Neutrophil (primary cell): ENCODE measurements at regions not wholly inside any gene's neighbourhood (a gene's known extent, or its start where the extent isn't known, plus 50 kb on each side); places are given as distances from the start of the nearest gene placed in this dataset.

Source experiments
- H3K27ac ChIP-seq: fragments of 200-600 bp; sonication (generic); 2 replicates; pipeline ENCODE4 v1.5.1; 2016; ENCODE audit warnings: mild to moderate bottlenecking, moderate library complexity
- H3K27me3 ChIP-seq: fragments of 200-600 bp; sonication (generic); 2 replicates; pipeline ENCODE4 v1.6.0; 2016; ENCODE audit warnings: mild to moderate bottlenecking
- H3K36me3 ChIP-seq: fragments of 200-600 bp; sonication (generic); 2 replicates; pipeline ENCODE4 v1.5.1; 2017
- H3K4me1 ChIP-seq, 2 experiments: fragments of 200-600 bp in 1 of 2; sonication (generic) in 1 of 2; 1 replicate in 1 of 2; 2 replicates in 1 of 2; pipeline versions ENCODE4 v1.5.1 to v1.6.1; 2013 to 2016; ENCODE audit warnings: low read depth in 1 of 2, low read length in 1 of 2, mild to moderate bottlenecking in 1 of 2, moderate library complexity in 1 of 2; ENCODE audit not compliant: control insufficient read depth in 1 of 2, insufficient read depth in 1 of 2
- H3K4me3 ChIP-seq, 2 experiments: fragments of 200-600 bp in 1 of 2; sonication (generic) in 1 of 2; 1 replicate in 1 of 2; 2 replicates in 1 of 2; pipeline ENCODE4 v1.5.1; 2013 to 2016; ENCODE audit warnings: low read depth in 1 of 2, low read length in 1 of 2, mild to moderate bottlenecking in 1 of 2, moderate library complexity in 1 of 2
- H3K9me3 ChIP-seq: fragments of 200-600 bp; sonication (generic); 2 replicates; pipeline ENCODE4 v1.5.1; 2016
- TF ChIP-seq, protein P1 (sequence below): fragments of 200-600 bp; sonication (generic); IDR thresholded peaks from 2 replicates; pipeline ENCODE4 v1.5.1; 2016; ENCODE audit warnings: antibody characterized with exemption

- H3K4me1 ChIP-seq: no peaks in the 10 kb centered on the region
- no peaks in the 10 kb centered on the region for H3K9me3 ChIP-seq
- H3K4me3 ChIP-seq: no peak overlapping the region
- TF ChIP-seq, protein P1, sequence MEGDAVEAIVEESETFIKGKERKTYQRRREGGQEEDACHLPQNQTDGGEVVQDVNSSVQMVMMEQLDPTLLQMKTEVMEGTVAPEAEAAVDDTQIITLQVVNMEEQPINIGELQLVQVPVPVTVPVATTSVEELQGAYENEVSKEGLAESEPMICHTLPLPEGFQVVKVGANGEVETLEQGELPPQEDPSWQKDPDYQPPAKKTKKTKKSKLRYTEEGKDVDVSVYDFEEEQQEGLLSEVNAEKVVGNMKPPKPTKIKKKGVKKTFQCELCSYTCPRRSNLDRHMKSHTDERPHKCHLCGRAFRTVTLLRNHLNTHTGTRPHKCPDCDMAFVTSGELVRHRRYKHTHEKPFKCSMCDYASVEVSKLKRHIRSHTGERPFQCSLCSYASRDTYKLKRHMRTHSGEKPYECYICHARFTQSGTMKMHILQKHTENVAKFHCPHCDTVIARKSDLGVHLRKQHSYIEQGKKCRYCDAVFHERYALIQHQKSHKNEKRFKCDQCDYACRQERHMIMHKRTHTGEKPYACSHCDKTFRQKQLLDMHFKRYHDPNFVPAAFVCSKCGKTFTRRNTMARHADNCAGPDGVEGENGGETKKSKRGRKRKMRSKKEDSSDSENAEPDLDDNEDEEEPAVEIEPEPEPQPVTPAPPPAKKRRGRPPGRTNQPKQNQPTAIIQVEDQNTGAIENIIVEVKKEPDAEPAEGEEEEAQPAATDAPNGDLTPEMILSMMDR: no peak
- H3K27me3 ChIP-seq: no peaks in the 10 kb centered on the region
- no peaks in the 10 kb centered on the region for H3K36me3 ChIP-seq
- H3K27ac ChIP-seq: no peak overlapping the region
Measured at GRCh38 chr6:140388192-140388802, 1013.8 kb upstream of the CITED2 start.

- no peak overlapping the region for H3K4me3 ChIP-seq
- H3K4me1 ChIP-seq: peaks cover 21 to 22% of the 10 kb centered on the region in 2 experiments
- TF ChIP-seq, protein P1: no peak
- H3K36me3 ChIP-seq: no peaks in the 10 kb centered on the region
- H3K9me3 ChIP-seq: no peaks in the 10 kb centered on the region
- no peak overlapping the region for H3K27ac ChIP-seq
- H3K27me3 ChIP-seq: no peaks in the 10 kb centered on the region
Measured at GRCh38 chr6:140385679-140386078, 1011.2 kb upstream of the CITED2 start.

DNA sequence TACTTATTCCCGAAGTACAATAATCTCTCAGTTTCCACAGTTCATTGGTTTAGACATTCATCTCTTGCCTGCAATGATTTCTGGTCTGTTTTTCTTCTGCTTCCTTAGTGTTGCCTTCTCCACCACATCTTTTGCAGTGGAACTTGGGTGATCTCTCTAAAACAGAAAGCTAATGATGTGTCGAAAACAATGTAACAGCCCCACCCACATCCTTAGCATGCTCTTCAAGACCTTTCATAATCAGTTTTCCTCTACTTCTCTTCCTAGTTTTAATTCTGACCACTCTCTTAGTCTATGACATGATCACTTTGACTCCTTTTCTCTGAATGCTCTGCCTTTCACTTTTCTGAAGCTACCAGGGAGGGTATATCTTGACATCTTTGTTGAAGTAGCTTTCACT is 1007.9 kb upstream of the CITED2 start:
- Histone ChIP-seq H3K27me3 (no peaks in the 10 kb centered on the region), H3K9me3 (no peaks in the 10 kb centered on the region), H3K36me3 (no peaks in the 10 kb centered on the region), H3K4me1 (peaks cover 27 to 29% of the 10 kb centered on the region in 2 experiments), H3K4me3 (no peak overlapping the region), H3K27ac (peak overlapping the region; percentile 72)
- TF ChIP-seq, protein P1: no peak

- H3K9me3 ChIP-seq: no peaks in the 10 kb centered on the region
- peaks cover 27 to 29% of the 10 kb centered on the region in 2 experiments for H3K4me1 ChIP-seq
- H3K27ac ChIP-seq: peak overlapping the region; percentile 72
- TF ChIP-seq, protein P1: no peak
- H3K36me3 ChIP-seq: no peaks in the 10 kb centered on the region
- H3K27me3 ChIP-seq: no peaks in the 10 kb centered on the region
- peak overlapping the region in 1 of 2 experiments; percentile 29 for H3K4me3 ChIP-seq
Measured at GRCh38 chr6:140380427-140381218, 1006.2 kb upstream of the CITED2 start.

DNA sequence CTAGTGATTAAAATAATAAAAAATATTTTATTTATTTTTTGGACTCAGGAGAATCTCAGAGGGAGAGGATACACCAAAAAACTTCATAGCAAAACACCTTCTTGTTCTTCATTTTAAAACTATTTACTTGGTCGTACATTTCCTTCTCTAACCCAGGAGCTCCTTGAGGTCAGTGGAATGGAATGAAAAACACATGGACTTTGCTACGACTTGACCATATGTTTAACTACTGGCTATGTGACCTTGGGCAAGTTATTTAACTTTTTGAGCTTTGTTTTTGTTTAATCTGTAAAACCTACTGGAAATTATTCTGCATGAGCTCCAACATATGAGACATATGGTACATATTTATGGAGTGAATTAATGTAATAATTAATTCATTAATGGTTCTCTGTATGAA is 1005.5 kb upstream of the CITED2 start:
- Histone ChIP-seq H3K4me3 (no peak overlapping the region), H3K36me3 (no peaks in the 10 kb centered on the region), H3K27ac (no peak overlapping the region), H3K27me3 (no peaks in the 10 kb centered on the region), H3K9me3 (no peaks in the 10 kb centered on the region), H3K4me1 (peaks cover 27 to 29% of the 10 kb centered on the region in 2 experiments)
- TF ChIP-seq, protein P1: no peak
